Uterus (tissue), 3 donors: ENCODE measurements at regions not wholly inside any gene's neighbourhood (a gene's known extent, or its start where the extent isn't known, plus 50 kb on each side); places are given as distances from the start of the nearest gene placed in this dataset.

Experiments used
- DNase-seq, 2 donors: peaks; one replicate each; pipeline ENCODE4 v3.0.0-alpha.2; 2019 to 2020
- H3K27ac ChIP-seq, 2 donors: fragments of 200-600 bp; sonication (generic); 1 replicate in 1 of 2; 2 replicates in 1 of 2; pipeline ENCODE4 v1.5.1; 2016 to 2018
- H3K27me3 ChIP-seq, 2 donors: fragments of 200-600 bp; sonication (generic); one replicate each; pipeline ENCODE4 v1.5.1; 2018 to 2019; ENCODE audit warnings: control low read depth in 1 of 2
- H3K36me3 ChIP-seq, 2 donors: fragments of 200-600 bp; sonication (generic); one replicate each; pipeline ENCODE4 v1.5.1; 2019; ENCODE audit warnings: control low read depth in 1 of 2
- H3K4me1 ChIP-seq, 2 donors: fragments of 200-600 bp; sonication (generic); one replicate each; pipeline ENCODE4 v1.5.1; 2018 to 2019; ENCODE audit warnings: control low read depth in 1 of 2
- H3K4me3 ChIP-seq, 2 donors: fragments of 200-600 bp; sonication (generic); 1 replicate in 1 of 2; 2 replicates in 1 of 2; pipeline ENCODE4 v1.5.1; 2018 to 2019; ENCODE audit warnings: mild to moderate bottlenecking in 1 of 2
- H3K9me3 ChIP-seq, 2 donors: fragments of 200-600 bp; sonication (generic); one replicate each; pipeline ENCODE4 v1.5.1; 2019; ENCODE audit warnings: control low read depth in 1 of 2
- POLR2A ChIP-seq, 2 donors: fragments of 450-650 bp; IDR thresholded peaks; one replicate each; pipeline ENCODE4 v1.6.1; 2016; ENCODE audit warnings: antibody characterized with exemption in 2 of 2, mild to moderate bottlenecking in 1 of 2, moderate library complexity in 1 of 2
- intact Hi-C: fragments of 100-400 bp; cut with DNase I; formaldehyde crosslinking; loops from one replicate; pipeline ENCODE4 v1.15.1; 2023; ENCODE audit warnings: low total_unique reads
- TF ChIP-seq, protein P1 (sequence below), 4 experiments: fragments of 200-600 bp in 2 of 4; fragments of 450-650 bp in 2 of 4; sonication (generic) in 2 of 4; IDR thresholded peaks; one replicate each; pipeline ENCODE4 v1.5.1; 2016 to 2019; ENCODE audit warnings: antibody characterized with exemption in 4 of 4, mild to moderate bottlenecking in 2 of 4, moderate library complexity in 1 of 4
- donor health status: DM: yes; HTN: yes; CAD: no.

- no peak for TF ChIP-seq POLR2A (IDR thresholded peaks at IDR 0.05)
- TF ChIP-seq, protein P1, sequence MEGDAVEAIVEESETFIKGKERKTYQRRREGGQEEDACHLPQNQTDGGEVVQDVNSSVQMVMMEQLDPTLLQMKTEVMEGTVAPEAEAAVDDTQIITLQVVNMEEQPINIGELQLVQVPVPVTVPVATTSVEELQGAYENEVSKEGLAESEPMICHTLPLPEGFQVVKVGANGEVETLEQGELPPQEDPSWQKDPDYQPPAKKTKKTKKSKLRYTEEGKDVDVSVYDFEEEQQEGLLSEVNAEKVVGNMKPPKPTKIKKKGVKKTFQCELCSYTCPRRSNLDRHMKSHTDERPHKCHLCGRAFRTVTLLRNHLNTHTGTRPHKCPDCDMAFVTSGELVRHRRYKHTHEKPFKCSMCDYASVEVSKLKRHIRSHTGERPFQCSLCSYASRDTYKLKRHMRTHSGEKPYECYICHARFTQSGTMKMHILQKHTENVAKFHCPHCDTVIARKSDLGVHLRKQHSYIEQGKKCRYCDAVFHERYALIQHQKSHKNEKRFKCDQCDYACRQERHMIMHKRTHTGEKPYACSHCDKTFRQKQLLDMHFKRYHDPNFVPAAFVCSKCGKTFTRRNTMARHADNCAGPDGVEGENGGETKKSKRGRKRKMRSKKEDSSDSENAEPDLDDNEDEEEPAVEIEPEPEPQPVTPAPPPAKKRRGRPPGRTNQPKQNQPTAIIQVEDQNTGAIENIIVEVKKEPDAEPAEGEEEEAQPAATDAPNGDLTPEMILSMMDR (IDR thresholded peaks at IDR 0.05), result no peak
- H3K27me3 ChIP-seq, result peaks cover 0 to 5% of the 10 kb centered on the region in 2 donors
- H3K36me3 ChIP-seq, result no peaks in the 10 kb centered on the region
- intact Hi-C loops, result no loop called here
- no peak overlapping the region for H3K27ac ChIP-seq
- H3K9me3 ChIP-seq, result no peaks in the 10 kb centered on the region
- no peaks in the 10 kb centered on the region for H3K4me1 ChIP-seq
- no peak overlapping the region for H3K4me3 ChIP-seq
- no peak for DNase-seq
These were observed 897.5 kb downstream of the PCDH7 start for GRCh38 chr4:31617667-31618066.

DNA sequence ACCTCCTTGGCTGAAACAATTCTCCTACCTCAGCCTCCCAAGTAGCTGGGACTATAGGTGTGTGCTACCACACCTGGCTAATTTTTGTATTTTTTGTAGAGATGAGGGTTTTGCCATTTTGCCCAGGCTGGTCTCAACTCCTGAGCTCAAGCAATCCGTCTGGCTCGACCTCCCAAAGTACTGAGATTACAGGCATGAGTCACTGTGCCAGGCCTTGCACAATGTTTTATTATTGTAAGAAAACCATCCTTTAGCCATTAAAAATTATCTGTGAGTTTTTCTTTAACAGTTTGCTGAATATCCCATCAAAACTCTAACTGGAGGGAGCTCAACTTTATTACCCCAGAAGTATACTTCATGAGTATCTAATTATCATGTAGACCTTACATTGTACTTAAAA lies 900.3 kb downstream of the PCDH7 start:
- no peaks in the 10 kb centered on the region for H3K9me3 ChIP-seq
- DNase-seq, result no peak
- intact Hi-C loops, result no loop called here
- no peak for TF ChIP-seq POLR2A (IDR thresholded peaks at IDR 0.05)
- TF ChIP-seq, protein P1 (IDR thresholded peaks at IDR 0.05), result no peak
- no peaks in the 10 kb centered on the region for H3K4me1 ChIP-seq
- H3K27ac ChIP-seq, result no peak overlapping the region
- H3K36me3 ChIP-seq, result no peaks in the 10 kb centered on the region
- no peak overlapping the region for H3K4me3 ChIP-seq
- H3K27me3 ChIP-seq, result peaks cover 0 to 5% of the 10 kb centered on the region in 2 donors

GRCh38 chr4:31645236-31645635 lies 925.1 kb downstream of the PCDH7 start:
- TF ChIP-seq, protein P1 (IDR thresholded peaks at IDR 0.05), result no peak
- no peak for TF ChIP-seq POLR2A (IDR thresholded peaks at IDR 0.05)
- H3K9me3 ChIP-seq, result no peaks in the 10 kb centered on the region
- no peak for DNase-seq
- no peaks in the 10 kb centered on the region for H3K4me1 ChIP-seq
- intact Hi-C loops, result no loop called here
- H3K27ac ChIP-seq, result no peak overlapping the region
- H3K27me3 ChIP-seq, result no peaks in the 10 kb centered on the region
- H3K4me3 ChIP-seq, result no peak overlapping the region
- H3K36me3 ChIP-seq, result no peaks in the 10 kb centered on the region

DNA sequence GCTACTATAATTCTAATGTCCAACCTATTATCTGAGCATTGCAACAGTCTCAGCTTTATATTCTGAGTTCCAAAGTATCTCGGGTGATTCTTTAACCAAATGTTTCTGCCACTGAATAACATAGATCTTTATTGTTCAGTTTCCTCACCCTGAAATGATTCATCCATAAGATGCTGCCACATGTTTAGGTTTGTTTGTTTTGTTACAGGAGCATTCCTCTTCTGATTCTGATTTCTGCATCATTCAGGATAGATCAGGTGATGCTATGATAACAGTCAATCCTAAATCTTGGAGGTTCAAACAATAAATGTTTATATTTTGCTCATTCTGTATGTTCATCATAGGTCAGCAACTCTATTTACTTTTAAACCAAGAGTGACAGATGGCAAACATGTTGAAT lies 927.6 kb downstream of the PCDH7 start:
- H3K27ac ChIP-seq, result no peak overlapping the region
- DNase-seq, result no peak
- no peak for TF ChIP-seq POLR2A (IDR thresholded peaks at IDR 0.05)
- TF ChIP-seq, protein P1 (IDR thresholded peaks at IDR 0.05), result no peak
- H3K36me3 ChIP-seq, result no peaks in the 10 kb centered on the region
- no peak overlapping the region for H3K4me3 ChIP-seq
- H3K9me3 ChIP-seq, result no peaks in the 10 kb centered on the region
- H3K4me1 ChIP-seq, result no peaks in the 10 kb centered on the region
- intact Hi-C loops, result no loop called here
- H3K27me3 ChIP-seq, result no peaks in the 10 kb centered on the region

DNA sequence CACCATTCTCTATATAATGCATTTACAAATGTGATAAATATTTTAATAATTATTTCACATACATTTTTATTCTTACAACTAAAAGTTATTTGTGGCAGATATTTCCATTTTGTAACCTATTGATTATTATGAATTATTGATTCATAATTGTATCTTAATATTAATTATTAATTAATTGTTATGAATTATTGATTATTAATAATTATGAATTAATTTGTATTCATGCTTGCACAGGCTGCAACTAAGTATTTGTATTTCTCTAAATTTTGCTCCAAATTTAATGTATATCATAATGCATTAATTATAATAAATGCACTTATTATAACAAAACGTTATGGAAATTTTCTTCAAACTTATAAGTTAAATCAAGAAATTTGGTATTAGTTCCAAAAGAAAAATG lies 929.7 kb downstream of the PCDH7 start:
- Histone ChIP-seq H3K4me1 (no peaks in the 10 kb centered on the region), H3K36me3 (no peaks in the 10 kb centered on the region), H3K27ac (no peak overlapping the region), H3K9me3 (no peaks in the 10 kb centered on the region), H3K4me3 (no peak overlapping the region), H3K27me3 (no peaks in the 10 kb centered on the region)
- intact Hi-C loops, result no loop called here
- TF ChIP-seq POLR2A (IDR thresholded peaks at IDR 0.05), result no peak
- TF ChIP-seq, protein P1 (IDR thresholded peaks at IDR 0.05), result no peak
- no peak for DNase-seq
